Sigmoid colon (tissue), 6 donors: ENCODE measurements at regions not wholly inside any gene's neighbourhood (a gene's known extent, or its start where the extent isn't known, plus 50 kb on each side); places are given as distances from the start of the nearest gene placed in this dataset.

Source experiments
- DNase-seq: peaks from one replicate; pipeline ENCODE4 v3.0.0-alpha.2; 2019
- H3K27ac ChIP-seq, 4 donors: fragments of 200-600 bp; sonication (generic); one replicate each; pipeline ENCODE4 v1.5.1; 2016 to 2019; ENCODE audit warnings: mild to moderate bottlenecking in 1 of 4
- H3K27me3 ChIP-seq, 3 donors: fragments of 200-600 bp; sonication (generic); one replicate each; pipeline ENCODE4 v1.5.1; 2019; ENCODE audit warnings: mild to moderate bottlenecking in 1 of 3
- H3K36me3 ChIP-seq, 4 donors: fragments of 200-600 bp; sonication (generic); one replicate each; pipeline ENCODE4 v1.5.1; 2016 to 2019
- H3K4me1 ChIP-seq, 4 donors: fragments of 200-600 bp; sonication (generic); one replicate each; pipeline ENCODE4 v1.5.1; 2017 to 2019
- H3K4me3 ChIP-seq, 4 donors: fragments of 200-600 bp; sonication (generic); one replicate each; pipeline ENCODE4 v1.5.1; 2017 to 2019; ENCODE audit warnings: mild to moderate bottlenecking in 2 of 4, moderate library complexity in 1 of 4
- H3K9me3 ChIP-seq, 4 donors: fragments of 200-600 bp in 3 of 4; sonication (generic) in 3 of 4; one replicate each; pipeline versions ENCODE4 v1.5.1 to v1.6.1; 2013 to 2019
- CTCF ChIP-seq, 4 experiments: fragments of 450-650 bp in 3 of 4; fragments of 200-600 bp in 1 of 4; IDR thresholded peaks; one replicate each; pipeline ENCODE4 v1.5.1; 2016 to 2019; ENCODE audit warnings: antibody characterized with exemption in 4 of 4, mild to moderate bottlenecking in 3 of 4, moderate library complexity in 2 of 4
- EP300 ChIP-seq, 4 donors: sonication (generic); formaldehyde crosslinking; IDR thresholded peaks; one replicate each; pipeline ENCODE4 v1.6.1; 2017; ENCODE audit warnings: antibody characterized with exemption in 4 of 4
- POLR2A ChIP-seq, 2 donors: fragments of 450-650 bp; IDR thresholded peaks; one replicate each; pipeline ENCODE4 v1.6.1; 2016; ENCODE audit warnings: antibody characterized with exemption in 2 of 2, mild to moderate bottlenecking in 2 of 2, moderate library complexity in 2 of 2
- POLR2AphosphoS5 ChIP-seq, 4 donors: sonication (generic); formaldehyde crosslinking; IDR thresholded peaks; one replicate each; pipeline ENCODE4 v1.6.1; 2017; ENCODE audit warnings: antibody characterized with exemption in 4 of 4
- WGBS, 2 donors: extraction: QIAGEN DNeasy Blood & Tissue Kit; methylation state at CpG; one replicate each; pipeline ENCODE4 v1.1.7; 2013; 5-methylcytosine and 5-hydroxymethylcytosine counted together
- intact Hi-C: fragments of 100-400 bp; cut with DNase I; formaldehyde crosslinking; loops from one replicate; pipeline ENCODE4 v1.15.1; 2023
- donor health status: healthy with polysubstance abuse.
- donor health status: healthy.

- no peak for DNase-seq
- H3K27ac ChIP-seq, result no peak overlapping the region
- TF ChIP-seq CTCF (IDR thresholded peaks at IDR 0.05), result no peak
- TF ChIP-seq POLR2A (IDR thresholded peaks at IDR 0.05), result no peak
- TF ChIP-seq EP300 (IDR thresholded peaks at IDR 0.05), result no peak
- TF ChIP-seq POLR2AphosphoS5 (IDR thresholded peaks at IDR 0.05), result no peak
- intact Hi-C loops, result no loop called here
- peaks cover 0 to 10% (median 5%) of the 10 kb centered on the region in 4 donors for H3K4me1 ChIP-seq
- no peaks in the 10 kb centered on the region for H3K36me3 ChIP-seq
- WGBS, 2 donors, result 70 to 84% methylated on average over 2 of the region's 2 CpGs
- H3K9me3 ChIP-seq, result no peaks in the 10 kb centered on the region
- no peaks in the 10 kb centered on the region for H3K27me3 ChIP-seq
- no peak overlapping the region for H3K4me3 ChIP-seq
Measured at GRCh38 chr3:76566211-76566534, 473.7 kb upstream of the ROBO2 start.

GRCh38 chr3:76566904-76567303 lies 473.0 kb upstream of the ROBO2 start:
- Histone ChIP-seq H3K36me3 (no peaks in the 10 kb centered on the region), H3K4me3 (no peak overlapping the region), H3K4me1 (peaks cover 0 to 10% (median 5%) of the 10 kb centered on the region in 4 donors), H3K27me3 (no peaks in the 10 kb centered on the region), H3K9me3 (no peaks in the 10 kb centered on the region), H3K27ac (no peak overlapping the region)
- TF ChIP-seq POLR2AphosphoS5 (IDR thresholded peaks at IDR 0.05), result no peak
- no peak for TF ChIP-seq EP300 (IDR thresholded peaks at IDR 0.05)
- TF ChIP-seq POLR2A (IDR thresholded peaks at IDR 0.05), result no peak
- no peak for TF ChIP-seq CTCF (IDR thresholded peaks at IDR 0.05)
- intact Hi-C loops, result no loop called here
- WGBS, 2 donors, result 85 to 86% methylated on average over 4 of the region's 4 CpGs
- no peak for DNase-seq

- WGBS, 2 donors, result 41 to 59% methylated on average over 3 of the region's 3 CpGs
- H3K4me3 ChIP-seq, result no peak overlapping the region
- H3K27me3 ChIP-seq, result no peaks in the 10 kb centered on the region
- TF ChIP-seq CTCF (IDR thresholded peaks at IDR 0.05) (peak in 1 of 4 experiments; percentile 44), EP300 (IDR thresholded peaks at IDR 0.05) (no peak)
- H3K4me1 ChIP-seq, result peaks cover 0 to 10% (median 4%) of the 10 kb centered on the region in 4 donors
- H3K27ac ChIP-seq, result no peak overlapping the region
- no peak for DNase-seq
- no peaks in the 10 kb centered on the region for H3K36me3 ChIP-seq
- no peaks in the 10 kb centered on the region for H3K9me3 ChIP-seq
- intact Hi-C loops, result loop anchor here (5.0 kb wide), 1 partner anchor 203 kb away; no protein-coding TSS in a partner anchor
Measured at GRCh38 chr3:76570436-76571057, 469.4 kb upstream of the ROBO2 start.

GRCh38 chr3:76576201-76576600 lies 463.7 kb upstream of the ROBO2 start:
- 81 to 83% methylated on average over 2 of the region's 2 CpGs for WGBS, 2 donors
- no peak overlapping the region for H3K27ac ChIP-seq
- H3K27me3 ChIP-seq, result no peaks in the 10 kb centered on the region
- no peak for DNase-seq
- H3K4me3 ChIP-seq, result no peak overlapping the region
- no peaks in the 10 kb centered on the region for H3K9me3 ChIP-seq
- intact Hi-C loops, result no loop called here
- H3K36me3 ChIP-seq, result no peaks in the 10 kb centered on the region
- no peak for TF ChIP-seq EP300 (IDR thresholded peaks at IDR 0.05)
- TF ChIP-seq POLR2A (IDR thresholded peaks at IDR 0.05), result no peak
- TF ChIP-seq POLR2AphosphoS5 (IDR thresholded peaks at IDR 0.05), result no peak
- no peak for TF ChIP-seq CTCF (IDR thresholded peaks at IDR 0.05)
- no peaks in the 10 kb centered on the region for H3K4me1 ChIP-seq

- Histone ChIP-seq H3K9me3 (no peaks in the 10 kb centered on the region), H3K36me3 (no peaks in the 10 kb centered on the region), H3K4me3 (no peak overlapping the region), H3K27ac (no peak overlapping the region), H3K4me1 (no peaks in the 10 kb centered on the region), H3K27me3 (no peaks in the 10 kb centered on the region)
- TF ChIP-seq POLR2A (IDR thresholded peaks at IDR 0.05) (no peak), CTCF (IDR thresholded peaks at IDR 0.05) (no peak), EP300 (IDR thresholded peaks at IDR 0.05) (no peak), POLR2AphosphoS5 (IDR thresholded peaks at IDR 0.05) (no peak)
- intact Hi-C loops, result no loop called here
- DNase-seq, result no peak
Measured at GRCh38 chr3:76582098-76582497, 457.8 kb upstream of the ROBO2 start.
